Epithelial cell of esophagus (primary cell): ENCODE measurements at regions not wholly inside any gene's neighbourhood (a gene's known extent, or its start where the extent isn't known, plus 50 kb on each side); places are given as distances from the start of the nearest gene placed in this dataset.

Experiments
- DNase-seq: peaks from one replicate; pipeline ENCODE4 v3.0.0; 2010; ENCODE audit warnings: low read depth
- H3K4me3 ChIP-seq: 2 replicates; pipeline ENCODE4 v1.5.1; 2011; ENCODE audit warnings: mild to moderate bottlenecking, low read length, control low read depth
- CTCF ChIP-seq: IDR thresholded peaks from 2 replicates; pipeline ENCODE4 v1.5.1; 2011; ENCODE audit warnings: low read depth, mild to moderate bottlenecking, low read length, control low read depth, inconsistent platforms; ENCODE audit not compliant: insufficient read depth; ENCODE audit errors: missing control alignments

GRCh38 chr9:134243778-134244467 lies 79.6 kb upstream of the RNU6ATAC start:
- TF ChIP-seq CTCF = no peak
- DNase-seq = no peak
- no peak overlapping the region for H3K4me3 ChIP-seq

GRCh38 chr9:134245179-134245578 lies 80.8 kb upstream of the RNU6ATAC start:
- no peak for DNase-seq
- TF ChIP-seq CTCF = no peak
- no peak overlapping the region for H3K4me3 ChIP-seq

- no peak for DNase-seq
- H3K4me3 ChIP-seq = no peak overlapping the region
- no peak for TF ChIP-seq CTCF
Observed at GRCh38 chr9:134247918-134248631, 78.2 kb upstream of the RXRA start.

DNA sequence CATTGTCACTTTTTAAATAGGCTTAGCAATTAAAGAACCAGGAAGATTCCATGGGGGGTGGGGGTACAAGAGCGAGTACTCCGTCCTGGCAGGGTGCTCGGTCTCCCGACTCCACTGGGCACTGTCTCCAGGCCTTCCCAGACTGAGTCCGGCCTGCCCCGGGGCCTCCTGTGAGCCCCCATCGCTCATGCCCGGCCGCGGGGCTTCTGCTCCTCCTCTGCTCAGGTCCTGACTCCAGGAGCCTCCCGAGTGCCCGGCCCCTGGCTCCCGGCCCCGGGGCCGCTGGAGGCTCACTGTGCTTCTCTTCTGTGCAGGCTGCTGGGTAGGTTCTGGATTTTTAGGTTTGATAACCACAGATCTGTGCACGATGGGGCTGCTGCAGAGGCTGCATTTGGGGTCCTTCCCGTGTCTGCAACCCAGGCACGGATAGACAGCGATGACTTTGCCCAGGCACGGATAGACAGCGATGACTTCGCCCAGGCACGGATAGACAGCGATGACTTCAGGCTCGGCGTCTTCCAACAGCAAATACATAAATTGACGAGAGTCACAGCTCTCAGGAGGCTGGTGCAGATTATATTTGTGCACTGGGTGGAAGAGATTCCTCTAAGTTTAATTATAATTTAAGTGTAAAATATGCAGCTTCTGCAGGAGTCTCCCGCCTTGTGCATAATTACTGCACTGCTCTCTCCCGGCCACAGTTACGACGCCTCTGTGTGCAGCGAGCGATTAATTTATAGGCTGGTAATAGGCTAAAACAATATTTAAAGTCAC lies 74.8 kb upstream of the RXRA start:
- TF ChIP-seq CTCF = no peak
- H3K4me3 ChIP-seq = no peak overlapping the region
- no peak for DNase-seq

DNA sequence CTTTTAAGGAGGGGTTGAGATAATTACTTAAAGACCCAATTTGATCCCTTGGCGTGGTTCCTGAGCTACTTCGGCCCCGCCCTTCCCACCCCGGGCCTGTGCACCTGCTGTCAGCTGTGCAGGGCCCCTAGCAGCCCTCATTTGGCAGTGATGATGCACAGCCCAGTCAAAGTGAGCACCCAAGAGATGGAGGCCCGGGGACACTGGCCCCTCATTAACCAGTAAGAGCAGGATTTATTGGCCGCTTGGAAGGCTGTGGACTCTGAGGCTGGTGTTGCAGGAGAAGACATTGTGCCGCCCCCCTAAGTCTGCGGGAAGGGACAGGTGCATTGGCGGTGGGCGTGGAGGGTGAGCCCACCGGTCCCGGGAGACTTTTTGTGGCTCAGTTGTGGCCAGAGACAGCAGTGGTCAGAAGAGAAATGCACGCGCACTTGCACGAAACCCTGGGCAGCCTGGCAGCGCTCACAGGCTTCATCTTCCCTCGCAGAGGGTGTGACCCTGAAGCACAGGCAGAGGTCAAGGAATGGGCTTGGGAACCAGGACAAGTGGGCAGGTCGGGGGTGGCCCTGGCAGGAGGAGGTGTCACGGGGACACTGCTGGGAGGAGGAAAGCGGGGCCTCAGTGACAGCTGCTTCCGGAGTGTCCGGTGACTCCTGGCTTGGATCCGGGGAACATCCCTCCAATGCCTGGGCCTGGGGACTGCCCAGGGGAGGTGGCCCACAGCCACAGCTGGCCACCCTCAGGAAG lies 74.0 kb upstream of the RXRA start:
- no peak overlapping the region for H3K4me3 ChIP-seq
- no peak for DNase-seq
- no peak for TF ChIP-seq CTCF

- TF ChIP-seq CTCF = no peak
- no peak for DNase-seq
- H3K4me3 ChIP-seq = no peak overlapping the region
Observed at GRCh38 chr9:134253606-134254205, 72.5 kb upstream of the RXRA start.
